Loucy (cell line): ENCODE measurements at regions not wholly inside any gene's neighbourhood (a gene's known extent, or its start where the extent isn't known, plus 50 kb on each side); places are given as distances from the start of the nearest gene placed in this dataset.

Experiments used
- H2AFZ ChIP-seq: fragments of 200-600 bp; sonication (generic); 2 replicates; pipeline ENCODE4 v1.6.0; 2016; ENCODE audit warnings: antibody characterized with exemption, mild to moderate bottlenecking, low read length, moderate library complexity
- H3F3A ChIP-seq: fragments of 200-600 bp; 2 replicates; pipeline ENCODE4 v1.6.0; 2016; ENCODE audit warnings: antibody characterized with exemption, low read depth, mild to moderate bottlenecking
- H3K27me3 ChIP-seq: fragments of 200-600 bp; sonication (generic); 2 replicates; pipeline ENCODE4 v1.6.1; 2014; ENCODE audit warnings: low read length, mild to moderate bottlenecking; ENCODE audit not compliant: insufficient read depth, poor library complexity, severe bottlenecking
- H3K36me3 ChIP-seq: fragments of 200-600 bp; sonication (generic); 2 replicates; pipeline ENCODE4 v1.6.1; 2016; ENCODE audit warnings: low read length; ENCODE audit not compliant: insufficient read depth
- H3K4me1 ChIP-seq: fragments of 200-600 bp; sonication (generic); 2 replicates; pipeline ENCODE4 v1.5.1; 2014; ENCODE audit warnings: low read length, mild to moderate bottlenecking; ENCODE audit not compliant: insufficient read depth, poor library complexity, severe bottlenecking
- H3K4me2 ChIP-seq: fragments of 200-600 bp; sonication (generic); 2 replicates; pipeline ENCODE4 v1.6.0; 2014; ENCODE audit warnings: antibody characterized with exemption, low read length, low read depth, mild to moderate bottlenecking; ENCODE audit not compliant: poor library complexity, severe bottlenecking
- H3K4me3 ChIP-seq: fragments of 200-600 bp; sonication (generic); 2 replicates; pipeline ENCODE4 v1.5.1; 2014; ENCODE audit warnings: low read length, mild to moderate bottlenecking, mixed read lengths; ENCODE audit not compliant: poor library complexity, severe bottlenecking
- H3K79me2 ChIP-seq: fragments of 200-600 bp; sonication (generic); 2 replicates; pipeline ENCODE4 v1.6.1; 2014; ENCODE audit warnings: low read length; ENCODE audit not compliant: insufficient read depth
- H3K9ac ChIP-seq: fragments of 200-600 bp; sonication (generic); 2 replicates; pipeline ENCODE4 v1.6.0; 2014; ENCODE audit warnings: mild to moderate bottlenecking, low read depth, low read length, moderate library complexity; ENCODE audit not compliant: poor library complexity, severe bottlenecking
- H3K9me2 ChIP-seq: fragments of 200-600 bp; sonication (generic); replicated peaks from 2 replicates; pipeline ENCODE4 v1.6.1; 2016; ENCODE audit warnings: low read depth, low read length, mixed read lengths
- H3K9me3 ChIP-seq: fragments of 200-600 bp; sonication (generic); 2 replicates; pipeline ENCODE4 v1.6.1; 2014; ENCODE audit warnings: mild to moderate bottlenecking, antibody characterized with exemption, low read length, low read depth; ENCODE audit not compliant: insufficient read depth
- H4K20me1 ChIP-seq: fragments of 200-600 bp; sonication (generic); 2 replicates; pipeline ENCODE4 v1.6.0; 2014; ENCODE audit warnings: antibody characterized with exemption, low read length, mild to moderate bottlenecking; ENCODE audit not compliant: insufficient read depth, poor library complexity, severe bottlenecking
- CTCF ChIP-seq: fragments of 200-600 bp; sonication (generic); conservative IDR thresholded peaks from 2 replicates; pipeline ENCODE4 v1.5.1; 2014; ENCODE audit warnings: mild to moderate bottlenecking, antibody characterized with exemption, low read length
- EZH2phosphoT487 ChIP-seq: fragments of 200-600 bp; IDR thresholded peaks from 2 replicates; pipeline ENCODE4 v1.6.1; 2018; ENCODE audit warnings: antibody characterized with exemption, mild to moderate bottlenecking, moderate library complexity, borderline replicate concordance

- H3K9ac ChIP-seq = no peak overlapping the region
- no peak overlapping the region for H3K4me2 ChIP-seq
- no peak overlapping the region for H2AFZ ChIP-seq
- H3F3A ChIP-seq = no peaks in the 10 kb centered on the region
- no peaks in the 10 kb centered on the region for H3K36me3 ChIP-seq
- H3K9me2 ChIP-seq = no peaks in the 10 kb centered on the region
- H3K79me2 ChIP-seq = no peaks in the 10 kb centered on the region
- H3K4me3 ChIP-seq = no peak overlapping the region
- no peaks in the 10 kb centered on the region for H3K9me3 ChIP-seq
- H4K20me1 ChIP-seq = no peaks in the 10 kb centered on the region
- no peaks in the 10 kb centered on the region for H3K4me1 ChIP-seq
- no peaks in the 10 kb centered on the region for H3K27me3 ChIP-seq
- no peak for TF ChIP-seq EZH2phosphoT487
- TF ChIP-seq CTCF = no peak
These were observed 83.0 kb downstream of the TMEM174 start for GRCh38 chr5:73256012-73256411.

- Histone ChIP-seq H2AFZ (no peak overlapping the region), H3K36me3 (no peaks in the 10 kb centered on the region), H4K20me1 (no peaks in the 10 kb centered on the region), H3K27me3 (no peaks in the 10 kb centered on the region), H3K79me2 (no peaks in the 10 kb centered on the region), H3K4me1 (no peaks in the 10 kb centered on the region), H3K4me2 (no peak overlapping the region), H3F3A (no peaks in the 10 kb centered on the region), H3K4me3 (no peak overlapping the region), H3K9me3 (no peaks in the 10 kb centered on the region), H3K9me2 (no peaks in the 10 kb centered on the region), H3K9ac (no peak overlapping the region)
- TF ChIP-seq EZH2phosphoT487 = no peak
- TF ChIP-seq CTCF = no peak
These were observed 81.6 kb downstream of the TMEM174 start for GRCh38 chr5:73254642-73255041.

- H3K9ac ChIP-seq = no peak overlapping the region
- no peaks in the 10 kb centered on the region for H3K79me2 ChIP-seq
- no peaks in the 10 kb centered on the region for H3K36me3 ChIP-seq
- no peaks in the 10 kb centered on the region for H4K20me1 ChIP-seq
- no peaks in the 10 kb centered on the region for H3K4me1 ChIP-seq
- no peak overlapping the region for H3K4me2 ChIP-seq
- H3K4me3 ChIP-seq = no peak overlapping the region
- H3F3A ChIP-seq = no peaks in the 10 kb centered on the region
- no peak overlapping the region for H2AFZ ChIP-seq
- no peaks in the 10 kb centered on the region for H3K9me2 ChIP-seq
- H3K27me3 ChIP-seq = no peaks in the 10 kb centered on the region
- H3K9me3 ChIP-seq = no peaks in the 10 kb centered on the region
- no peak for TF ChIP-seq CTCF
- no peak for TF ChIP-seq EZH2phosphoT487
These were observed 80.2 kb downstream of the TMEM174 start for GRCh38 chr5:73253047-73253660.
